AG09309 (cell line): ENCODE measurements at regions not wholly inside any gene's neighbourhood (a gene's known extent, or its start where the extent isn't known, plus 50 kb on each side); places are given as distances from the start of the nearest gene placed in this dataset.
A peak's percentile ranks its signal among the peaks of the same experiment; 100 is the strongest.

Source experiments
- DNase-seq: peaks from one replicate; pipeline ENCODE4 v3.0.0-alpha.2; 2010; ENCODE audit warnings: low read depth
- H3K4me3 ChIP-seq: 2 replicates; pipeline ENCODE4 v1.5.1; 2011; ENCODE audit warnings: mild to moderate bottlenecking, low read depth, low read length, moderate library complexity; ENCODE audit not compliant: control insufficient read depth
- TF ChIP-seq, protein P1 (sequence below): IDR thresholded peaks from 2 replicates; pipeline ENCODE4 v1.5.1; 2011; ENCODE audit warnings: mild to moderate bottlenecking, low read depth, low read length, inconsistent platforms; ENCODE audit not compliant: insufficient read depth, control insufficient read depth; ENCODE audit errors: missing control alignments

DNA sequence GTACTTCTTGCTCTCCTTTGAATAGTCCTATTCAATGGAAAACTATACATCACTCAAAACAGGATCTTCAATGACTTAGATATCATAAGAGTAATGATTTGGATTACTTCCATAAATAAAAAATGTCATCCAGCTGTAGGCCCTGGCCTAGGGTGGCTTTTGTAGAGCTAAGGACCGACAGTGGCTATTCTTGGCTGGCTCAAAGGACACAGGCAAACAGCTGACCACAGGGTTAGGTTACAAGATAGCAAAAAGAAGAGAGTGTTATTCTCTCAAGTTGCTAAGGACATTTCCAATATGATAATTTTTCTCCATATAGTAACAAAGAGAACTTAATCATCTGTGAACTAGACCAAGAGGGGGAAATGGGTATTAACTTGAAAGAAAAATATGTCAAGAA is 495.1 kb downstream of the PLPP3 start:
- TF ChIP-seq, protein P1, sequence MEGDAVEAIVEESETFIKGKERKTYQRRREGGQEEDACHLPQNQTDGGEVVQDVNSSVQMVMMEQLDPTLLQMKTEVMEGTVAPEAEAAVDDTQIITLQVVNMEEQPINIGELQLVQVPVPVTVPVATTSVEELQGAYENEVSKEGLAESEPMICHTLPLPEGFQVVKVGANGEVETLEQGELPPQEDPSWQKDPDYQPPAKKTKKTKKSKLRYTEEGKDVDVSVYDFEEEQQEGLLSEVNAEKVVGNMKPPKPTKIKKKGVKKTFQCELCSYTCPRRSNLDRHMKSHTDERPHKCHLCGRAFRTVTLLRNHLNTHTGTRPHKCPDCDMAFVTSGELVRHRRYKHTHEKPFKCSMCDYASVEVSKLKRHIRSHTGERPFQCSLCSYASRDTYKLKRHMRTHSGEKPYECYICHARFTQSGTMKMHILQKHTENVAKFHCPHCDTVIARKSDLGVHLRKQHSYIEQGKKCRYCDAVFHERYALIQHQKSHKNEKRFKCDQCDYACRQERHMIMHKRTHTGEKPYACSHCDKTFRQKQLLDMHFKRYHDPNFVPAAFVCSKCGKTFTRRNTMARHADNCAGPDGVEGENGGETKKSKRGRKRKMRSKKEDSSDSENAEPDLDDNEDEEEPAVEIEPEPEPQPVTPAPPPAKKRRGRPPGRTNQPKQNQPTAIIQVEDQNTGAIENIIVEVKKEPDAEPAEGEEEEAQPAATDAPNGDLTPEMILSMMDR, result no peak
- H3K4me3 ChIP-seq, result no peak overlapping the region
- DNase-seq, result no peak

DNA sequence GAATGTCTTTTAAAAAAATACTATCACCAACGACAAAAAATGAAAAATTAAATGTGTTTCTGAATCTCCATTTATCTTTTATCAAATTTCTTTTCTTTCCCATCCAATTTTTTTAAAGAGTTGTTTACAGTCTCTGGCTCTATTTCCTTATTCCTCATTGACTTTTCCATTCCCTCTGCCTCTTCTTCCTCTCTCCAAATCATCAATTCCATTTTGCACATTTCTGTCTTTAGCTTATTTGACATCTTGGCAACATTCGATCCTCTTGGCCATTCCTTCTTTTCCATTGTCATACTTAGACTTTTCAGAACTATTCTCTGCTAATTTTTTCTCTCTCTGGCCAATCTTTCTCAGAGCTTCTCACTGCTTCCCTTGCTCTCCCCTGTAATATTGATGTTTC is 497.6 kb downstream of the PLPP3 start:
- TF ChIP-seq, protein P1, result no peak
- no peak overlapping the region for H3K4me3 ChIP-seq

GRCh38 chr1:56081173-56081572 is 498.2 kb downstream of the PLPP3 start:
- H3K4me3 ChIP-seq, result peak overlapping the region; percentile 9; the same call in 1 of the 2 replicates
- no peak for DNase-seq
- TF ChIP-seq, protein P1, result no peak

More for the DNA sequence above, 497.6 kb downstream of the PLPP3 start:
- no peak for DNase-seq

GRCh38 chr1:56080123-56080522 is 499.2 kb downstream of the PLPP3 start:
- TF ChIP-seq, protein P1, result no peak
- no peak for DNase-seq
- H3K4me3 ChIP-seq, result no peak overlapping the region

DNA sequence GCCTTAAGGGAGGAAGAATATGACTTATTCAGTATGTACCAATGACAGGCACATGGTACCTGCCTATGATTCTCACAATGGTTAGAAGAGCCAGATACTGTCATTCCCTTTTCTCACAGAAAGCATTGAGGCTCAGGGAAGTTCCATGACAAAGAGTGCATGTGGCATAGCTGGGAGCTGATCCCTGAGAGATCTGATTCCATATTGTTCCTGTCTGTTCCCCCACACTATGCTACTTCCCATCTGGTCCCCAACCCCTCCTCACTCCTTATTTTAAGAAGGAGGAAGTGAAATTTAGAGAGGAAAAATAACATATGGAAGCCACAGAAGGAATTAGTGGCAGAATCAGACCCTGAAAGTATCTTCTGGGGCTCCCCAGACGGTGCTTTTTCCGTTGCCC is 500.0 kb downstream of the PLPP3 start:
- TF ChIP-seq, protein P1, result no peak
- no peak overlapping the region for H3K4me3 ChIP-seq
- DNase-seq, result no peak

- DNase-seq, result no peak
- TF ChIP-seq, protein P1, result no peak
- no peak overlapping the region for H3K4me3 ChIP-seq
Observed at GRCh38 chr1:56077206-56077605, 502.2 kb downstream of the PLPP3 start.

GRCh38 chr1:56074007-56074651 is 505.2 kb downstream of the PLPP3 start:
- TF ChIP-seq, protein P1, result no peak
- no peak for DNase-seq
- H3K4me3 ChIP-seq, result no peak overlapping the region
